DND-41 (cell line): ENCODE measurements at regions not wholly inside any gene's neighbourhood (a gene's known extent, or its start where the extent isn't known, plus 50 kb on each side); places are given as distances from the start of the nearest gene placed in this dataset.

Source experiments
- CTCF ChIP-seq: IDR thresholded peaks from 2 replicates; pipeline ENCODE4 v1.5.1; 2012; ENCODE audit warnings: borderline replicate concordance, low read length, moderate library complexity, mild to moderate bottlenecking; ENCODE audit not compliant: poor library complexity, severe bottlenecking; ENCODE audit errors: extremely low read depth
- EZH2 ChIP-seq: IDR thresholded peaks from 3 replicates; pipeline ENCODE4 v1.6.1; 2012; ENCODE audit warnings: borderline replicate concordance, low read depth, mild to moderate bottlenecking, moderate library complexity, low read length, inconsistent platforms; ENCODE audit not compliant: severe bottlenecking

GRCh38 chr20:61166324-61166723 is 85.7 kb upstream of the CDH4 start:
- TF ChIP-seq CTCF (no peak), EZH2 (no peak)
